NCI-H128 (cell line): ENCODE measurements at regions not wholly inside any gene's neighbourhood (a gene's known extent, or its start where the extent isn't known, plus 50 kb on each side); places are given as distances from the start of the nearest gene placed in this dataset.
A peak's percentile ranks its signal among the peaks of the same experiment; 100 is the strongest.
"Not testable (repeated sequence)": the region's sequence is repeated elsewhere in the genome, so short reads cannot be mapped to it uniquely, and the experiment has no call there.

Source experiments
- DNase-seq: peaks from one replicate; lab custom pipeline; 2025; ENCODE audit not compliant: unreplicated experiment; lab: John Stamatoyannopoulos, UW

GRCh38 chr7:76926416-76926815, 105.7 kb downstream of the SPDYE17 start:
- DNase-seq, result not testable (repeated sequence)

- not testable (repeated sequence) for DNase-seq
Measured at GRCh38 chr7:76924756-76925155, 107.4 kb downstream of the SPDYE17 start.

GRCh38 chr7:76918619-76919018, 113.5 kb downstream of the SPDYE17 start:
- DNase-seq, result not testable (repeated sequence)

- DNase-seq, result peak; percentile 20
Measured at GRCh38 chr7:76914361-76914760, 117.8 kb downstream of the SPDYE17 start.

- DNase-seq, result not testable (repeated sequence)
Measured at GRCh38 chr7:76912011-76912814, 119.9 kb downstream of the SPDYE17 start.

GRCh38 chr7:76904688-76905087, 127.5 kb downstream of the SPDYE17 start:
- not testable (repeated sequence) for DNase-seq

GRCh38 chr7:76901944-76902710, 130.0 kb downstream of the SPDYE17 start:
- DNase-seq, result not testable (repeated sequence)

- DNase-seq, result not testable (repeated sequence)
Measured at GRCh38 chr7:76898807-76899206, 133.4 kb downstream of the SPDYE17 start.

- DNase-seq, result not testable (repeated sequence)
Measured at GRCh38 chr7:76897007-76897406, 135.2 kb downstream of the SPDYE17 start.

GRCh38 chr7:76895696-76896095, 136.5 kb downstream of the SPDYE17 start:
- DNase-seq, result not testable (repeated sequence)

GRCh38 chr7:76891771-76892170, 140.4 kb downstream of the SPDYE17 start:
- DNase-seq, result not testable (repeated sequence)

GRCh38 chr7:76879733-76880288, 152.3 kb downstream of the SPDYE17 start:
- not testable (repeated sequence) for DNase-seq

GRCh38 chr7:76875760-76876159, 156.4 kb downstream of the SPDYE17 start:
- not testable (repeated sequence) for DNase-seq

GRCh38 chr7:76870504-76870808, 161.7 kb downstream of the SPDYE17 start:
- not testable (repeated sequence) for DNase-seq

GRCh38 chr7:76867364-76867889, 164.7 kb downstream of the SPDYE17 start:
- DNase-seq, result not testable (repeated sequence)

GRCh38 chr7:76863150-76863773, 168.9 kb downstream of the SPDYE17 start:
- DNase-seq, result not testable (repeated sequence)

- DNase-seq, result not testable (repeated sequence)
Measured at GRCh38 chr7:76862241-76862640, 169.9 kb downstream of the SPDYE17 start.

- DNase-seq, result not testable (repeated sequence)
Measured at GRCh38 chr7:76859933-76860332, 172.2 kb downstream of the SPDYE17 start.

GRCh38 chr7:76854631-76855030, 177.5 kb downstream of the SPDYE17 start:
- DNase-seq, result not testable (repeated sequence)

GRCh38 chr7:76852787-76853584, 179.2 kb downstream of the SPDYE17 start:
- not testable (repeated sequence) for DNase-seq
